CMK (cell line): ENCODE measurements at regions not wholly inside any gene's neighbourhood (a gene's known extent, or its start where the extent isn't known, plus 50 kb on each side); places are given as distances from the start of the nearest gene placed in this dataset.
"Not testable (repeated sequence)": the region's sequence is repeated elsewhere in the genome, so short reads cannot be mapped to it uniquely, and the experiment has no call there.

Source experiments
- DNase-seq: peaks from one replicate; pipeline ENCODE4 v3.0.0-alpha.2; 2010; ENCODE audit warnings: low read depth

DNA sequence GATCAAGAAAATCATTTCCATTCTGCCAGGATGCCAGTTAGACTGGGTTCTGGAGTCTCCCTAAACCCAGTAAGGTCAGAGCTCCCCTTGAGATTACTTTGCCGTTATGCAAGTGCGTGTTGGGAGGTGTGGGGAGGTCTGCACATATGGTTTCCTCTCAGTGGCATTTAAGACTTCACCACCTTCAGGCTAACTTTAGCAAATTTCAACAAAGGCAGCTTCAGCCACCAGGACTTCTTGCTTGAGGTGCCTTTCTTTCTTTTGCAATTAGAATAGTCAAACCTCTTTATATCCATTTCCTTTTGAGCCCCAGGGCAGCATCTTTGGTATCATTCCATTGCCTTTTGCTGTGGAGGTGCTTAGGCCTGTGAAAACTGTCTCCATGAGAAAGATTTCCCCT, 117.2 kb upstream of the CCND2 start:
- DNase-seq: no peak

DNA sequence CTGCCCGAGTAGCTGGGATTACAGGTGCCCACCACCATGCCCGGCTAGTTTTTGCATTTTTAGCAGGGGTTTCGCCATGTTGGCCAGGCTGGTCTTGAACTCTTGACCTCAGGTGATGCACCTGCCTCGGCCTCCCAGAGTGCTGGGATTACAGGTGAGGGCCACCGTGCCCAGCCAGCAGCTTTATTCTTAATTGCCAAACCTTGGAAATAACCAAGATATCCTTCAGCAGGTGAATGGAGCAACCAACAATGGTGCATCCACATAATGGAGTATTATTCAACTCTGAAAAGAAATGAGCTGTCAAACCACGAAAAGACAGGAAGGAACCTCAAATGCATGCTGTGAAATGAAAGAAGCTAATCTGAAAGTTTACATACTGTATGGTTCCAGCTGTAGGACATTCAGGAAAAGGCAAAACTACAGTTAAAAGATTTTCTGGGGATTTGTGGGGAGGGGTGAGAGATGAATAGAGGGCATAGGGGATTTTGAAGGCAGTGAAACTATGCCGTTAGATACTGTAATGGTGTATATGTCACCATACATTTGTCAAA, 118.8 kb upstream of the CCND2 start:
- no peak for DNase-seq

DNA sequence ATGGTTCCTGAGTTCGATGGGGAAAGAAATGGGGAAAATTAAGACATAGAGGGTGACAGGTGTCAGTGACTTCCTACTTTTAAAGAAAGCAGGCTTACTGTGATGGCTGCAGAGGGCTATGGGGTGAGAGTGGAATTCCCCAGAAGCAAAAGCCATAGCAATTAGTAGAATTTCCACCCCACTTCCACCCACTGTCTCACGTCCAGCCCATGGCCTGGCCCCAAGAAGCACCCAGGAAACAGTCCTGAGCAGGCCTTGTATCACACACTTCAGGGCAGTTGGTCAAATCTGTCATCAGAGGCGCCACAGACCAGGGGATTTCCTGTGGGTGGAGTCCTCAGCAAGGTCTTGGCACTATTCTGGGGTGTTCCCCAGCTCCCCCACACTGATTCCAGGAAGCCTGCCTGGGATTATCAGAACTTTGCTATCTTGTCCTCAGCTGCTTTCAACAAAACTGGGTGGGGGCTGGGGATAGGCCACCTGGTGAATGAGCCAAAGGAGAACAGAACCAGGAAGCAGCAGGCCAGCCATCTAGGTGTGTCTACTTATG, 120.1 kb upstream of the CCND2 start:
- DNase-seq: peak; percentile 71

DNA sequence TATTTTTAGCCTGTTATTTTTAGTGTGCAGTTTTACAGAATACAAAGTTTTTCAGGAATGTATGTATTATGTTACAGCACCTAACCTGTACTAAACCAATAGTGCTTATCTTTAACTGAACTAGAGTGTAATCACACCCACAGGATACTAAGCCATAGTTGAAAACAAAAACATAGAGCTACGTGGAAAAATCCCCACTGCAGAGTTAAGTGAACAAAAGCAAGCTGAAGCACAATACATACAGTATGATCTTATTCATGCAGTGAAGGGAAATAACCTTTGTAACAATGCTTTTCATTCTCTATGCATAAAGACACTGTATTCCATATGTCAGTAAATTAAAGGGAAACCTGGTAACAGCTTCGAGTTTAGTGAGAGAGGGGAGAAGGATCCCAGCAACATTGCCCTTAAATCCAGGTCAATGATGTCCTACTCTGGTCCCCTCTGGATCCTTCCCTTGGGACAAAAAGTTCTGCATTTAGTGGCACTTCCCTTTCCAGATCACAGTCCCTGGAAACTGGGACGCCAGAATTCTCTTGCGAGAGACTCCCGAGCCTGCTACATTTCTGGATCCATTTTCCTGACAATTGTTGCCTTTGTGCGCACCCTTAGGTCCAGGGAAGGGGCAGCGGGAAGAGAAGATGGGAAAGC, 121.3 kb upstream of the CCND2 start:
- DNase-seq: no peak

DNA sequence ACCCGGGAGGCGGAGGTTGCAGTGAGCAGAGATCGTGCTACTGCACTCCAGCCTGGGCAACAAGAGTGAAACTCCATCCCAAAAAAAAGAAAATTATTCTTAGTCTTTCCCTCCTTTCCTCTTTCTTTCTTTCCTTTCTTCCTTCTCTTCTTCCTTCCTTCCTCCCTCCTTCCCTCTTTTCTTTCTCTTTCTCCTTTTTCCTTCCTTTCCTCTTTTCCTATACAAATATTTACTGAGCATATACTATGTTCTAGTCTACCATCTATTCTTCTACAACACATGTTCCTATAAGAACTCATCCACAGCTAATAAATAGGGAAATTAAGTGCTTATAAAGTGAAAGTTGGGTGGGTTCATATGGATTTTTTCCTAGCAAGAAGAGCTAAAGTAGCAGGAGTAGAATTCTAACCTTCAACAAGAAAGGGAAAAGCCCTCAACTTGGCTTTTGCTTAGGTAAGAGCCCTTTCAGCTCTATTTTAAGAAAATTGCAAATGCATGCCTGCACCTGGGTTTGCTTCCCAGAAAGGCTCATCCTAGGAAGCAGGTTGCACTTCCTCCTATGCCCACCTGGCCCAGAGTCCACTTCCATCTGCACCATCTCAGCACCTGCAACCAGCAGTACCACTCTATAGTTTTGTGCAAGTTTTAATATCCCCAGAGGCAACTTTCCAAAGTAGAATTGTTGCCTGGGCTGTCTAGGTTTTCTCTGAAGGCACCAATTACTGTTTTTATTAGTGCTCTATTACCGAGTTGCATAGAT, 122.0 kb upstream of the CCND2 start:
- DNase-seq: no peak

DNA sequence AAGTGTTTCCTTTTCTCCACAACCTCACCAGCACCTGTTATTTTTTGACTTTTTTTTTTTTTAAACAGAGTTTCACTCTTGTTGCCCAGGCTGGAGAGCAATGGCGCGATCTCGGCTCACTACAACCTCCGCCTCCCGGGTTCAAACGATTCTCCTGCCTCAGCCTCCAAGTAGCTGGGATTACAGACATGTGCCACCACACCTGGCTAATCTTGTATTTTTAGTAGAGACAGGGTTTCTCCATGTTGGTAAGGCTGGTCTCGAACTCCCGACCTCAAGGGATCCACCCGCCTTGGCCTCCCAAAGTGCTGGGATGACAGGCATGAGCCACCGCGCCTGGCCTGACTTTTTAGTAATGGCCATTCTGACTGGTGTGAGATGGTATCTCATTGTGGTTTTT, 123.2 kb upstream of the CCND2 start:
- DNase-seq: not testable (repeated sequence)

DNA sequence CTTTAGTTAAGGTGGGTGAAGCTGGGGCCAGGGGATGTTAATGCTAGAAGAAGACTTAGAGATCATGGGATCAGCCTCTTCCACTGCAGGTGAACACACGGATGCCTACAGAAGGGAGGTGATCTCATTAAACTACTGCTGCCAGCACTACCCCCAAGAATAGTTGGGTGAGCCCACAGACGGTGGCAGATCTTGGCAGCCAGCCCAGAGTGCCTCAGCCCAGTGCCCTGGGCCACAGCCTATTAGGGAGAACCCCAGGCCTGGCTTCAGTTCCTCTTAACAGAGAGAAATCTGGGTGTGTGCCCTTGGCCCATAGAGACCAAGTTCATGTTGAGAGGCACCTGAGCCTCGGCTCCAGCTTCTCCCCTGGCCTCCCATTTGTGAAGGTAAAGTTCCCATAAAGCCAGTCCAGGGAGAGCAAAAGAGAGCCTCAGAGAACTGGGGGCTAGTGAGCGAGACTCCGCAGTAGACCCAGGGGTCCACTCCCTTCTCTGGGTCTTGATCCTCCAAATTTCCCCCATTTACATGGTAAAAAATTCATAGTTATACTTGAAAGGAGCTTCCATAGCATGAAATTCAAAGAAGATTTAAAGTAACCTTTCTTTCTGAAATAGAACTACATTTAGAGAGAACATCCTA, 125.0 kb upstream of the CCND2 start:
- no peak for DNase-seq

DNA sequence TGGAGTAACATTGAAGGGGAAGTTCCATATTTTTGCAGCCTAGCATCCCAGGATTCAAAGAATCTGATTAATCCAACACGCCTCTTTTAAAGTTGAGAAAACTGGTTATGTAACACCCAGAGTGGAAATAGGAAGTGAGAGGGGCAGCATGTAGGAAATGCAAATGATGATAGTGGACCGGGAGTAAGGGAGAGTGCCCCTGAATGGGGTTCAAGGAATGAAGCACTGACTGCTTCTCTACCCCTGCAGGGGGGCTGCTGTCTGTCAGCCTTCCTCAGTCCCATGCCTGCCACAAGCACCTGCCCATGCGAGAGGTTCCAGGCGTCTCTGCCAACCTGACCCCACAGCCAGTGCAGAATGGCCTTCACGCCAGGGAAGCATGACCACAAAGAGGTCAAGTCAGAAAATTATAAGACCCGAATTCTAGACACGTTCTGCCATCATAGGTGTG, 126.5 kb upstream of the CCND2 start:
- DNase-seq: no peak

DNA sequence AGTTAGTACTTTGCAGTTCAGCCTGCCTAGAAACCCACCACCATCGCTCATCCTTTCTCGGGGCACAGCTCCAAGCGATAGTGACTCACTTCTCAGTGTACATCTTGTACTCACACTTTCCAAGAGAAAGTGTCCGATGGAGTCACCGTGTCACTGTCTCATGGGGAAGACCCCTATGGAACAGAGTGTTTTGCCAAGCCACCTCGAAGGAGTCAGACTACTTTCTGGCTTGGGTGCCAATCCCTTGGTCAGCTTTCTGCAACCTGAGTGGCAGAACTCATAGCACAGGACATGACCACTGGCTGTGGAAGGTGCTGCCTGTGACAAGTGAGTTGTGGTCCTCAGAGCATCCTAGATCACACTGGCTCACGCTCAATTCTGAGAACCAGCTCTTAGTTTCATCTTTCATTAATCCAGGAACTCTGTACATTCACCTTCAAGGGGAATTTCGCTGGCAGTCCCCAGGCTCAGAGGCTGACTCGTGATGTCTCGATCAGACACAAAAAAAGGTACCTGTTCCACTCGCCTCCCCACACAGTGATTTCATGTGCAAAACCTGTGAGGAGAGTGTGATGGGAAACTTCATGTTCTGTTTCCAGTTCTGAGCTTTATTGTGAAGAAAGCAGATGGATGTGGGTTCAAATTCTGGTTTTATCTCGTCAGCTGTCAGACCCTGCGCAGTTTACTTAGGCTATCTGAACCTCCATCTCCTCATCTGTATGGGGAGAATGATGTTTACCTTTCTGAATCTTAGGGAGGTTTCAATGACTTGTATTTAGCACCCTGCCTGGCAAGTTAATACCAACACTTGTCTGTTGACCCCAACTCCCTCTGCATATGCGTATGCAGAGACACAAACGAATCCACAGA, 127.3 kb upstream of the CCND2 start:
- DNase-seq: no peak

DNA sequence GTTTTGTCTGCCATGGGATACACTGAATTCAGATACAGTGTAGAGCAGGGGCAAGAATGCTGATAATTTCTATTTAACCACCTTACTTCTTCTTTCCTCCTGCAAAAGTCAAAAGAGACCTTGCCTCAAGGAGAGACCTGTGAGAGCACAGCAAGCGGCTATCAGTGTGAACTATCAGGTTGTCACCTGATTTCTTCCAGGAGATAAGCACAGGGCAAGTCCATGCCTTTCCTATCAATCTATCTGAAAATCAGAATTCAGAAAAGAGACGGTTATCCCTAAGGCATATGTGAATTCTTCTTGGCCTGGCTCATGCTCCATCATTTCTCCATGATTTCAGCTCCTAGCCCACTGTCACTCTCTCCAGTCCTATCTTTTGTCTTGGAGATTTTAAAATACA, 128.9 kb upstream of the CCND2 start:
- no peak for DNase-seq

DNA sequence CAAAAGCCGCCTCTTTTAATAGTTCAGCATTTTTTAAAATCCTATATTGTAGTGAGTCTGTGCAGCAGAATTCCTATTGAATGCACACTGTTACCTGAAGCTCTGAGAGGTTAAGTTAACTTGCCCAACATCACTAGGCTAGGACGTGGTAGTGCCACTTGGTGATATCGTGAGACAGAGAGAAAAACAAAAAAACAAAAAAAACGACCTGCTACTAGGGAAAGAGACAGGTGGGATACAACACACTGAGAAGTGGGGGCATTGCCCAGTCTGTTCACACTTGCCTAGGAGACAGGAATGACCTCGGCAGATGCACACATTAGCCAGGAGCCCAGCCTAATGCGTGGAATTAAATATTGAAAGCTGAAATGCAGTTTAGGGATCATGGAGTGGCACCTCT, 129.7 kb upstream of the CCND2 start:
- DNase-seq: no peak

DNA sequence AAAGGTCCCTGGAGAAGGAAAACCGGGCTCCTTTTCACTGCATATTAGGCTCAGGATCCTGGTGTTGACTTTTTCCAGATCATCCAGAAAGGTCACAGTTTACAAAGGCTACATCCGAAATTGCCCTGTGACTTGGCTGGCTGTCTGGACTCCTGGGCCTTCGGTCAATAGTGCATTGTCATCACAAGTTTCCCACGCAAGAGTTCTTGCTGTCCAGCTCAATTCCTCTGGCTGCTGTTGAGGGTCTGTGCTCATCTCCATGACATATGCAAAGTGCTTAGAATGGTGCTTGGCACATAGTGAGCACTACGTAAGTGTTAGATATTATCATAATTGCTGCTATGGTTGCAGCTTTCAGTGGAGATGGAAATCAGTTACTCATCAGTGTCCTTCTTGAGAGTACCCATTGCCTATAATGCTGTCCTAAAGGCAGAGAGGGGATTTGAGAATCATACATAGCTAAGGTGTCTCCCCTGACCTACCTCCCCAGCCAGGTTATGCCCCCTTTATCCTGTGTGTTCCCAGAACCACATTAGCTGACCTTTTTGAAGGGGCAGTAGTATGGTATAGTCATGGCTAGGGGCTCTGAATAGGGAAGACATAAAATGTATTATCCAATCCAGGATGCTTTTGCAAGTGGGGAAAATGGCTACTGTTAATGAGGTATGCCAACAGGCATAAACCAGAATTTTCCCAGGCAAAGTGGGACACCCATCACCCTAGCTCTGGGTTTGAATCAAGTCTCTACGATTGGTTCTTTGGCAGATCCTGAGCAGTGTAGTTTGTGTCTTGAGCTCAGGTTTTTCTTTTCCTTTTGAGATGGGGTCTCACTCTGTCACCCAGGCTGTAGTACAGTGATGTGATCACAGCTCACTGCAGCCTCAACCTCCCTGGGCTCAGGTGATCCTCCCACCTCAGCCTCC, 132.0 kb upstream of the CCND2 start:
- no peak for DNase-seq

DNA sequence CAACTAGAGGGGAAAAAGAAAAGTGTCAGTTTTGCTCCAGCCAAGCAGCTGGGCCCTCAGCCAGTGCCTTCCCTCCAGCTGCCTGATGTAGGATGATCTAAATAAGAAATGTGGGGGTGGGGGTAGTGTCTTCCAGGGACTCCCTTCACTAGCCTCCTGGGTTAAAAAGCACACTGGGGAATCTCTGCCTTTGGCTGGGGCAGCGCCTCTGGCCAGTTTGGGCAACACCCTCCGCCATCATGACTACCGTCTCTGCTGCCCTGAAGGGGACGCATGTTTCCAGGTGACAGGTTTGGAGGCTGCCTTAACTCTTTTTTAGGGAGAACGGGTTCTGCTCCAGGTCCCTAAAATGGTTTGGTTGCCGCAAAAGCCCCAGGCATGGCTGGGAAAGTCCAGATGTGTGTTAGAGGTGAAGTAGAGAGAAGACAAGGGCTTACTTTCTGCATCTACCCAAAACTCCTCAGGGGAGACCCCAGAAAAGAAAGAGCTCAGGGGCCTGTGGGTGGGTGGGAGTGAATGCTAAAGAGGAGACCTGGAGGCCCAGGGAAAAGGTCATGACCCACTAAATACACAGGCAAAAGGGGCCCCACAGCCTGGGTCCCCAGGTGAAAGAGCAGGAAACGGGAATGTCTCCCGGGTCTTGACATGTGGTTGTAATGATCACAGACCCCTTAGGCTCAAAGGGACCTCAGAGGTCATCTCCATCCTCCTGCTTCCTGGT, 132.8 kb upstream of the CCND2 start:
- no peak for DNase-seq

DNA sequence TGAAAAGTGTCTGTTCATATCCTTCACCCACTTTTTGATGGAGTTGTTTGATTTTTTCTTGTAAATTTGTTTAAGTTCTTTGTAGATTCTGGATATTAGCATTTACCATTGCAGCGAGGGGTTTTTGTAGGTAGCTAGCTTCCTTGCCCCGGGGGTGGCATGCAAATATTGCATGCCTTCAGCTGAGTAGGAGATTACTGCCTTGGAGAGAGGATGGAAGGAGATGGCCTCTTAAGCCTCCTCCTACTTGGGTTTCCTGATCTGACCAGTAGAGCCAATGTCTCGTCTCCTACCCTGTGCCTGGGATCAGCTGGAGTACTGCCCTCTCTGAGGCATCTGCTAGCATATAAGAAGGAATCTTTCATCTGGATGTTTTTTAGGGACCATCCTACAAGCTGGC, 134.4 kb upstream of the CCND2 start:
- DNase-seq: no peak

DNA sequence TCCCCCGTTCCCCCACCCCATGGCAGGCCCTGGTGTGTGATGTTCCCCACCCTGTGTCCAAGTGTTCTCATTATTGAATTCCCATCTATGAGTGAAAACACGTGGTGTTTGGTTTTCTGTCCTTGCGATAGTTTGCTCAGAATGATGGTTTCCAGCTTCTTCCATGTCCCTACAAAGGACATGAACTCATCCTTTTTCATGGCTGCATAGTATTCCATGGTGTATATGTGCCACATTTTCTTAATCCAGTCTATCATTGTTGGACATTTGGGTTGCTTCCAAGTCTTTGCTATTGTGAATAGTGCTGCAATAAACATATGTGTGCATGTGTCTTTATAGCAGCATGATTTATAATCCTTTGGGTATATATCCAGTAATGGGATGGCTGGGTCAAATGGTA, 135.0 kb upstream of the CCND2 start:
- DNase-seq: not testable (repeated sequence)

DNA sequence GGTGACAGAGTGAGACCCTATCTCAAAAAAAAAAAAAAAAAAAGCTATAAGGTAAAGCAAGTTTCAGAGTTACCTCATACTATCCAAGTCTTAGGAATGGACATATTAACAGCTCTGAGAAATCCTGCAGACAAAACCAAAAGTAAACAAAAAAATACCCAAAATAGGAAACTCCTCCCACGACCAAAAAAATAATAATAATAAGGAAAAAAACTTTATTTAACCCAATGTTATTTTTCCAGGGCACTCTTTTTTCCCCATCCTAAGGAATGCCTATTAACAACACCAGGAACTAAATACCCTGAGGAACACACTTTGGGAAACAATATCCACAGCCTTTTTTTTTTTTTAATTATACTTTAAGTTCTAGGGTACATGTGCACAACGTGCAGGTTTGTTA, 135.5 kb upstream of the CCND2 start:
- no peak for DNase-seq

DNA sequence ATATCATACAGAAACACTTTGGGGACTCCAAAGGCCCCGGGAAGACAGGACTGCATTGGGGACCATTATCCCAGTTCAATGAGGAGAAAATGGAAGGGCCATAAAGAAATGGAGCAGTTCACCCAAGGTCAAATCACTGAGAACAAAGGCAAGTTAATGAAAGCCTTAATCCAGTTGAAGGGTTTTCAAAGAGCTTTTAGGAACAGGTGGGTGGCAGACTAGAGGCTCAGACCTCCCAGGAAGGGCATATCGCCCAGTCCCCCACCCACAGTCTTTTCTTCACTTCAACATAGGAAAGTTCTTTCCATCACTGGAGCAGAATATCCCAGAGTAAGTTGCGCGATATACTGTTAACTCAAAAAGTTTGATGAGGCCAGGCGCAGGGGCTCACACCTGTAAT, 136.1 kb upstream of the CCND2 start:
- DNase-seq: no peak

DNA sequence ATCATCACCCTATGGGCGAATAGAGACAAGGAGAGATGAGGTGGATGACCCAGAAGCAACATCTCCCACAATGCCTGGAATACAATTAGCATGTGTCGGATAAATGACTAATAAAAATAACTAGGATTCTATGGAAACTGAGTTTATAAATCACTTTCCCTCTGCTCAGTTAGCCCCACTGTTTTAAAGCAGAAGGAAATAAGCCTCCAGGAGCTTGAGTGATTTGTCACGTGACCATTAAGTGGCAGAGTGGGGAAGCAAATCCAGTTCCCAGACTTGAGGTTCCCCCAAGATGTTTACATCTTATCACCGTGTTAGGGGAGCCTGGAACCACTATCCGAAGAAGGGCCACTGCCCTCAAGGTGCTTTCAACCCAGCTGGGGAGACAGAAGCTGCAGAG, 136.5 kb upstream of the CCND2 start:
- no peak for DNase-seq

DNA sequence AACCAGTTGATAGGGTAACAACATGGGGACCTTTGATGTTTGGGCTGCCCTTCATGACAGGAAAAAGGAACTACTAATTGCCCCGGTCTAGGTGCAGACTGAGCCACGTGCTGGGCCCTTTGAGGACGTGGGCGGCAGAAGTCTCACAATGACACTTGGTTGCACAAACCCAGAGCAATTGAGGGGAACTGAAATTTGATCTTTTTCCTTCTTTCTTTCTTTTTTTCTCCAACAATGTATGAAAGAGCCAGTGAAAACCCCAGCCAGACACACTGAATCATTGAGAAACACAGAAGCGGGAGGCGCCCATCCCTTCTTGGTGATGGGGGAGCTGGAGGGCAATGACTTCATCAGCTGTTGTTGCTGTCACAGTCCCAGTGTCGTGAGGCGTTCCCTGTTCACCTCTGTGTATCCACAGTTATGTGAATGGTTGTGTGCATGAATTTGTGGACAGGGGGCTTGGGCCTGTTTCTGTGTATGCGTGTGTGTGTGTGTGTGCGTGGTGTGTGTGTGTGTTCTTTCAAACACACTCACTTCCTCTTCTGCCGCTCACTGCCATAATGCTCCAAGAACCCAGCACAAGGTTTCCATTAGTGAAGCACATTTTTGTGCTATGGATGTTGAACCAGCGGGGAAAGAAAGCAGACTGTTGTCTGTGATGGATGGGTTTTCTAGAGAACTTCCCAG, 137.5 kb upstream of the CCND2 start:
- DNase-seq: no peak
